ENCODE measurements at regions not wholly inside any gene's neighbourhood (a gene's known extent, or its start where the extent isn't known, plus 50 kb on each side); places are given as distances from the start of the nearest gene placed in this dataset.

DNA sequence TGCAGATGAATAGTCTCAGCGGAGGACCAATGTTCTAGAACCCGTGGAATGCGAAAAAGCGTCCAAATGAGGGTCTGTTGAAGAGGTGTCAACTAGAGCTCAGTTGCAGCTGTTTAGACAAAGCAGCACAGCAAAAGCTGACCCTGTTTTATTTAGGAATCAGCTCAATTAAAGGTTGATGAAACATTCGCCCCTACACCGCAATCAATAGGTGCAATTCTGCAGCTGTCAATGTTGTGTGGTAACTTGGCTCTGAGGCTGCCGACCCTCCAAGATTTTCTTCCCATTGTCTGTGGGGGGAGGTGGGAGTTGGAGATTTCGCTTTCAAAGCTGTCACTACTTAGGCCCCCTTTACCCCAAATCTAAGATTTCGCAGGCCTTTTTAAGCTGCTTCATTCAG lies 330.0 kb downstream of the ETAA1 start:
- H3K4me3 ChIP-seq (replicated peaks in 1 of 2; ENCODE audit: low read depth in 2 of 2, low read length in 2 of 2), result no peak overlapping the region
- DNase-seq (ENCODE audit: low read depth in 2 of 2), result no peak

DNA sequence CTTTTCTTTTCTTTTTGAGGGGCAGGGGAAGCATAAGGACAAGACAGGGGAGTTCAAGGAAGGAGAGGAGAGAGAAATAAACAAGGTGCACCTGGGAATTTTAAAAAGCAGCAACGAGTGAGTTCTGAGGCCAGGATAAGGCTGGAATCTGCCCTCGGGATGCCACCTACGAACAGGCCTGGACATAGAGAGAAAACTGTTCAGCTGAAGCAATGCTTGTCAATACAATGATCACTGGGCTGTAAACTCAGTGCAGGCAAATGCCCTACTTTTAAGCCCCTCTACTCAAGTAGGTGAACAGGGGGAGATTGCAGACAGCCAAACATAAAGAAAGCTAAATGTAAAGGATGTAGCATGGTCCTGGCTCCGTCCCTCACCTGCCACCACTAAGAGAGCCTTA lies 330.5 kb downstream of the ETAA1 start:
- TF ChIP-seq, protein P1, sequence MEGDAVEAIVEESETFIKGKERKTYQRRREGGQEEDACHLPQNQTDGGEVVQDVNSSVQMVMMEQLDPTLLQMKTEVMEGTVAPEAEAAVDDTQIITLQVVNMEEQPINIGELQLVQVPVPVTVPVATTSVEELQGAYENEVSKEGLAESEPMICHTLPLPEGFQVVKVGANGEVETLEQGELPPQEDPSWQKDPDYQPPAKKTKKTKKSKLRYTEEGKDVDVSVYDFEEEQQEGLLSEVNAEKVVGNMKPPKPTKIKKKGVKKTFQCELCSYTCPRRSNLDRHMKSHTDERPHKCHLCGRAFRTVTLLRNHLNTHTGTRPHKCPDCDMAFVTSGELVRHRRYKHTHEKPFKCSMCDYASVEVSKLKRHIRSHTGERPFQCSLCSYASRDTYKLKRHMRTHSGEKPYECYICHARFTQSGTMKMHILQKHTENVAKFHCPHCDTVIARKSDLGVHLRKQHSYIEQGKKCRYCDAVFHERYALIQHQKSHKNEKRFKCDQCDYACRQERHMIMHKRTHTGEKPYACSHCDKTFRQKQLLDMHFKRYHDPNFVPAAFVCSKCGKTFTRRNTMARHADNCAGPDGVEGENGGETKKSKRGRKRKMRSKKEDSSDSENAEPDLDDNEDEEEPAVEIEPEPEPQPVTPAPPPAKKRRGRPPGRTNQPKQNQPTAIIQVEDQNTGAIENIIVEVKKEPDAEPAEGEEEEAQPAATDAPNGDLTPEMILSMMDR (IDR thresholded peaks at IDR 0.05; ENCODE audit: low read depth, low read length), result no peak
- no peak for DNase-seq (ENCODE audit: low read depth in 2 of 2)
- H3K4me3 ChIP-seq (replicated peaks in 1 of 2; ENCODE audit: low read depth in 2 of 2, low read length in 2 of 2), result no peak overlapping the region

More for the DNA sequence above, 330.0 kb downstream of the ETAA1 start:
- TF ChIP-seq, protein P1 (IDR thresholded peaks at IDR 0.05; ENCODE audit: low read depth, low read length), result no peak

DNA sequence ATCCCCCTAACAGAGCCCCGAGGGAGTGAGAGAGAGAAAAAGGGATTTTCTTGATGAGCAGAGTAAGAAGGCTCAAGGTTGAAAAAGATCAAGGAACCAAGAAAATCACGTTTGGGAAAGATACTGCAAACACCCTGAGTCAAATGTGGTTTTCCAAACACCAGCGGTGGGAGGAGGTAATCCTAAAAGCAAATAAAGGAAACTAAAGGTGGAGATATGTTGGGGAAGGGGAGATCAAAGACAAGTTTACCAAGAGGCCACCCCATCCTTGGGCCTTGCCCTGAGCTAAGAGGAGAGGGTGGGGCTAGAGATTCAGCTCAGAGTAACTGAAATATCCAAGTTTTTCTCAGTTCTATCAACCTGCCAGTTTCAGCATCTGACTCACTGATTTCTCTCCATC lies 332.3 kb downstream of the ETAA1 start:
- no peak for DNase-seq (ENCODE audit: low read depth in 2 of 2)
- no peak overlapping the region for H3K4me3 ChIP-seq (replicated peaks in 1 of 2; ENCODE audit: low read depth in 2 of 2, low read length in 2 of 2)
- TF ChIP-seq, protein P1 (IDR thresholded peaks at IDR 0.05; ENCODE audit: low read depth, low read length), result no peak

DNA sequence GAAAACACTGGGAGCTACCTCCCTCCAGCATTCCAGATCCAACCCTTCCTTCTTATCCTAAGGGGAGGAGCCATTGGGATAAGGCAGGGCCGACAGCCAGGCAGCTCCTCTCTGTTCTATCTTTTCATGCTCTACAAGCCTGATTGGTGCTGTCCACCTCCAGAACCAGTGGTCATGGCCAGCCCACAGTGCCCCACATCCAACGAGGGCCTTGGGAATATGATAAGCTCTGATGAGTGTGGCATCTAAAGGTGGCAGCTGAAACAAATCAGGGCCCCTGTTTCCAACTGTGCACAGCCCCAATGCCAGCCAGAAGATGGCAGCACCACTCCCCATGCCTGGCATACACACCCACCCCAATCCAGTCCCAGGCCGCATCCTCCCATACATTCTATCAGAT lies 329.3 kb downstream of the C1D start:
- DNase-seq (ENCODE audit: low read depth in 2 of 2), result peak; percentile 41 to 45
- TF ChIP-seq, protein P1 (IDR thresholded peaks at IDR 0.05; ENCODE audit: low read depth, low read length), result peak; percentile 62
- H3K4me3 ChIP-seq (replicated peaks in 1 of 2; ENCODE audit: low read depth in 2 of 2, low read length in 2 of 2), result no peak overlapping the region

DNA sequence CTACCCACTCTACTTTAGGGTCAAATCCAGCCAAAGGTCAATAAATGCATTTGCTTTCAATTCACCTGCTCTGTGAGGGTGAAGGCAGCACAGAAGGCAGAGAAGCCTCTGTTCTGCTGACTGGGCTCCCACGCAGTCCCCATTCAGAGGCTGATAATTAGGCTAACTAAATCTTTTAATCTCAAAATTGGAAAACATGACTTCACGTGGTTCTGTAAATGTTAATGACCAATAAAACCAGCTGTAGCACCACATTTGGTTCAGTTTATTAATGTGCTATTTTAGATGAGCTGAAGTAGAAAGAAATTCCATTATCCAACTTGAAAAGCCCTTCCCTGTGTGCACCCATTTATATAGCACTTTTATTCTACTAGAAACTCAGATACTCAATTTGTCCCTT lies 310.6 kb downstream of the C1D start:
- DNase-seq (ENCODE audit: low read depth in 2 of 2), result no peak
- H3K4me3 ChIP-seq (replicated peaks in 1 of 2; ENCODE audit: low read depth in 2 of 2, low read length in 2 of 2), result no peak overlapping the region
- TF ChIP-seq, protein P1 (IDR thresholded peaks at IDR 0.05; ENCODE audit: low read depth, low read length), result no peak

DNA sequence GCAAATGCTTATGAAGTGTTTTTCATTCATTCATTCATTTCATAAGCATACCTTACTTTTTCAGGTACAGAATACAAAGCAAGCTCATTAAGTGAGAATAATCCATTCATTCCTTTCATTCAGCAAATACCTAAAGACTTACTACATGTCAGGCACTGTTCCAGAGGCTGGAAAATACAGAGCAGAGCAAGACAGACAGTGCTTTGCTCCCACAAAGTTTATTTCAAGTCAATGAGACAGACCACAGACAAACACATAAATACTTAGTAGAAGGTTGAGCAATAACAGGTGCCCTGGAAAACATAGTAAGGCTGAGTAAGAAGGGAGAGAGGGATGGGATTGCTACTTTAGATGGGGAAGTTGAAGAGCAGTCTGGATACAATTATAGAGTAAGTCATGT lies 309.8 kb downstream of the C1D start:
- H3K4me3 ChIP-seq (replicated peaks in 1 of 2; ENCODE audit: low read depth in 2 of 2, low read length in 2 of 2), result no peak overlapping the region
- DNase-seq (ENCODE audit: low read depth in 2 of 2), result peak; percentile 42 to 67
- TF ChIP-seq, protein P1 (IDR thresholded peaks at IDR 0.05; ENCODE audit: low read depth, low read length), result no peak

DNA sequence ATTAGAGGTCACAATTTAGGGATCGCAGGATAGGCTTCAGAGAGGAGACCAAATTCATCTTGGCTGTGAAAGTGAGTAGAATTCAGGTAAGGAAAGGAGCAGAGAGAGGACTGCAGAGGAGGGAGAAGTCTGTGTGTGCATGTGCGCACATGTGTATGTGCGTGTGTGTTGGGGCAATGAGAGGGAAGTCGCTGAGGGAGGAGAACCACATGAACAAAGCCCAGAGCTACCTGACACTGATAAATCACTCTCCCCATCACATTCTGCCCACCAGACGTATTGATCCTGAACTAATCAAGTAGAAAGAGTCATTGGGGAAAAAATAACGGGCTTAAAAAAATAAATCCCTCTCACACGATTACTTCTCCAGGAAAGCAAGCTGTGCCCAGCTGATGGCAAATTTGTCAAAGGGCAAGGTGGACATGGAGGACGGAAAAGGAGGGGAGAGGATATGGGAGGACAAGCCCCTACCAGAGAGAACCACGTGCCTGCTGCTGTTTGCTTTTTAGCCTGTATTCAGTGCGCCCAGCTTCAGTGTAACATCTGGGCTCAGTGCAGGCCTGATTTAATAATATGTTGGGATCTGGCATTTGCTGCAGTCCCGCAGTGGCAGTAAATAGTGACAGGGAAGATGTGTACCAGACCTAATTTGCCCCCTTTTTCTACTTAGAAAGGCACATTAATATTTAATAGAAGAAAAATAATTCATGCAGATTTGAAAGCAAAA lies 307.5 kb downstream of the C1D start:
- DNase-seq (ENCODE audit: low read depth in 2 of 2), result no peak
- TF ChIP-seq, protein P1 (IDR thresholded peaks at IDR 0.05; ENCODE audit: low read depth, low read length), result no peak

More for the DNA sequence above, 307.5 kb downstream of the C1D start:
- no peak overlapping the region for H3K4me3 ChIP-seq (replicated peaks in 1 of 2; ENCODE audit: low read depth in 2 of 2, low read length in 2 of 2)

All from cardiac fibroblast (primary cell).